Breast epithelium (tissue), 4 donors: ENCODE measurements at regions not wholly inside any gene's neighbourhood (a gene's known extent, or its start where the extent isn't known, plus 50 kb on each side); places are given as distances from the start of the nearest gene placed in this dataset.

Source experiments
- DNase-seq, 2 donors: peaks; one replicate each; pipeline ENCODE4 v3.0.0-alpha.2; 2019; ENCODE audit warnings: low spot score in 2 of 2
- H3K27ac ChIP-seq, 2 donors: fragments of 200-600 bp; sonication (generic) in 1 of 2; one replicate each; pipeline ENCODE4 v1.5.1; 2016 to 2019; ENCODE audit warnings: mild to moderate bottlenecking in 1 of 2
- H3K27me3 ChIP-seq, 2 donors: fragments of 200-600 bp; sonication (generic) in 1 of 2; one replicate each; pipeline versions ENCODE4 v1.5.1 to v1.6.0; 2017 to 2019; ENCODE audit warnings: control low read depth in 1 of 2, mild to moderate bottlenecking in 1 of 2
- H3K36me3 ChIP-seq: fragments of 200-600 bp; one replicate; pipeline ENCODE4 v1.5.1; 2019
- H3K4me1 ChIP-seq, 2 donors: fragments of 200-600 bp; sonication (generic); one replicate each; pipeline ENCODE4 v1.5.1; 2016 to 2019; ENCODE audit warnings: control low read depth in 1 of 2
- H3K4me3 ChIP-seq, 3 donors: fragments of 200-600 bp; sonication (generic); 1 replicate in 2 of 3; 2 replicates in 1 of 3; pipeline ENCODE4 v1.5.1; 2016 to 2019; ENCODE audit warnings: mild to moderate bottlenecking in 3 of 3, moderate library complexity in 2 of 3
- H3K9me3 ChIP-seq, 2 donors: fragments of 200-600 bp; sonication (generic) in 1 of 2; one replicate each; pipeline ENCODE4 v1.5.1; 2016 to 2019; ENCODE audit warnings: control low read depth in 1 of 2
- POLR2A ChIP-seq: fragments of 450-650 bp; IDR thresholded peaks from one replicate; pipeline ENCODE4 v1.6.1; 2016; ENCODE audit warnings: antibody characterized with exemption, mild to moderate bottlenecking, moderate library complexity
- POLR2AphosphoS5 ChIP-seq, 3 donors: sonication (generic); formaldehyde crosslinking; IDR thresholded peaks; one replicate each; pipeline ENCODE4 v1.6.1; 2017; ENCODE audit warnings: antibody characterized with exemption in 3 of 3
- intact Hi-C: fragments of 100-400 bp; cut with DNase I; formaldehyde crosslinking; loops from one replicate; pipeline ENCODE4 v1.15.1; 2023; ENCODE audit warnings: low total_unique reads
- TF ChIP-seq, protein P1 (sequence below), 3 donors: fragments of 450-650 bp; IDR thresholded peaks; one replicate each; pipeline ENCODE4 v1.5.1; 2016 to 2017; ENCODE audit warnings: antibody characterized with exemption in 3 of 3, mild to moderate bottlenecking in 3 of 3, moderate library complexity in 3 of 3

- DNase-seq = no peak
- no peak overlapping the region for H3K4me3 ChIP-seq
- no peaks in the 10 kb centered on the region for H3K4me1 ChIP-seq
- H3K36me3 ChIP-seq = no peaks in the 10 kb centered on the region
- no peak overlapping the region for H3K27ac ChIP-seq
- intact Hi-C loops = no loop called here
- no peaks in the 10 kb centered on the region for H3K9me3 ChIP-seq
- TF ChIP-seq, protein P1, sequence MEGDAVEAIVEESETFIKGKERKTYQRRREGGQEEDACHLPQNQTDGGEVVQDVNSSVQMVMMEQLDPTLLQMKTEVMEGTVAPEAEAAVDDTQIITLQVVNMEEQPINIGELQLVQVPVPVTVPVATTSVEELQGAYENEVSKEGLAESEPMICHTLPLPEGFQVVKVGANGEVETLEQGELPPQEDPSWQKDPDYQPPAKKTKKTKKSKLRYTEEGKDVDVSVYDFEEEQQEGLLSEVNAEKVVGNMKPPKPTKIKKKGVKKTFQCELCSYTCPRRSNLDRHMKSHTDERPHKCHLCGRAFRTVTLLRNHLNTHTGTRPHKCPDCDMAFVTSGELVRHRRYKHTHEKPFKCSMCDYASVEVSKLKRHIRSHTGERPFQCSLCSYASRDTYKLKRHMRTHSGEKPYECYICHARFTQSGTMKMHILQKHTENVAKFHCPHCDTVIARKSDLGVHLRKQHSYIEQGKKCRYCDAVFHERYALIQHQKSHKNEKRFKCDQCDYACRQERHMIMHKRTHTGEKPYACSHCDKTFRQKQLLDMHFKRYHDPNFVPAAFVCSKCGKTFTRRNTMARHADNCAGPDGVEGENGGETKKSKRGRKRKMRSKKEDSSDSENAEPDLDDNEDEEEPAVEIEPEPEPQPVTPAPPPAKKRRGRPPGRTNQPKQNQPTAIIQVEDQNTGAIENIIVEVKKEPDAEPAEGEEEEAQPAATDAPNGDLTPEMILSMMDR (IDR thresholded peaks at IDR 0.05) = no peak
- TF ChIP-seq POLR2AphosphoS5 (IDR thresholded peaks at IDR 0.05) = no peak
- TF ChIP-seq POLR2A = no peak
- no peaks in the 10 kb centered on the region for H3K27me3 ChIP-seq
Measured at GRCh38 chr5:39665328-39665727, 240.5 kb upstream of the DAB2 start.

- no peaks in the 10 kb centered on the region for H3K9me3 ChIP-seq
- H3K27ac ChIP-seq = no peak overlapping the region
- no peak for DNase-seq
- no peaks in the 10 kb centered on the region for H3K27me3 ChIP-seq
- no peaks in the 10 kb centered on the region for H3K36me3 ChIP-seq
- intact Hi-C loops = no loop called here
- H3K4me3 ChIP-seq = no peak overlapping the region
- no peaks in the 10 kb centered on the region for H3K4me1 ChIP-seq
- TF ChIP-seq, protein P1 (IDR thresholded peaks at IDR 0.05) = no peak
- TF ChIP-seq POLR2A (no peak), POLR2AphosphoS5 (IDR thresholded peaks at IDR 0.05) (no peak)
Measured at GRCh38 chr5:39662945-39663344, 238.2 kb upstream of the DAB2 start.

- no peak for TF ChIP-seq POLR2A
- no peak for TF ChIP-seq POLR2AphosphoS5 (IDR thresholded peaks at IDR 0.05)
- TF ChIP-seq, protein P1 (IDR thresholded peaks at IDR 0.05) = no peak
- Histone ChIP-seq H3K27ac (no peak overlapping the region), H3K9me3 (no peaks in the 10 kb centered on the region), H3K36me3 (no peaks in the 10 kb centered on the region), H3K4me3 (no peak overlapping the region), H3K4me1 (no peaks in the 10 kb centered on the region), H3K27me3 (no peaks in the 10 kb centered on the region)
- intact Hi-C loops = no loop called here
- DNase-seq = no peak
Measured at GRCh38 chr5:39661026-39661779, 236.4 kb upstream of the DAB2 start.

GRCh38 chr5:39660020-39660419 lies 235.2 kb upstream of the DAB2 start:
- Histone ChIP-seq H3K27me3 (no peaks in the 10 kb centered on the region), H3K4me3 (no peak overlapping the region), H3K9me3 (no peaks in the 10 kb centered on the region), H3K27ac (no peak overlapping the region), H3K36me3 (no peaks in the 10 kb centered on the region), H3K4me1 (no peaks in the 10 kb centered on the region)
- DNase-seq = no peak
- intact Hi-C loops = no loop called here
- TF ChIP-seq POLR2A = no peak
- TF ChIP-seq POLR2AphosphoS5 (IDR thresholded peaks at IDR 0.05) = no peak
- TF ChIP-seq, protein P1 (IDR thresholded peaks at IDR 0.05) = no peak

GRCh38 chr5:39658866-39659265 lies 234.1 kb upstream of the DAB2 start:
- no peaks in the 10 kb centered on the region for H3K9me3 ChIP-seq
- H3K36me3 ChIP-seq = no peaks in the 10 kb centered on the region
- TF ChIP-seq POLR2A = no peak
- TF ChIP-seq POLR2AphosphoS5 (IDR thresholded peaks at IDR 0.05) = no peak
- TF ChIP-seq, protein P1 (IDR thresholded peaks at IDR 0.05) = no peak
- no peak overlapping the region for H3K27ac ChIP-seq
- no peak for DNase-seq
- no peaks in the 10 kb centered on the region for H3K4me1 ChIP-seq
- intact Hi-C loops = no loop called here
- no peaks in the 10 kb centered on the region for H3K27me3 ChIP-seq
- no peak overlapping the region for H3K4me3 ChIP-seq
